Esophagus muscularis mucosa (tissue), 4 donors: ENCODE measurements at regions not wholly inside any gene's neighbourhood (a gene's known extent, or its start where the extent isn't known, plus 50 kb on each side); places are given as distances from the start of the nearest gene placed in this dataset.

ENCODE experiments used
- CTCF ChIP-seq, 3 experiments: fragments of 200-600 bp in 2 of 3; fragments of 450-650 bp in 1 of 3; sonication (generic) in 2 of 3; IDR thresholded peaks; one replicate each; pipeline ENCODE4 v1.5.1; 2017 to 2019; ENCODE audit warnings: antibody characterized with exemption in 3 of 3, mild to moderate bottlenecking in 2 of 3, moderate library complexity in 1 of 3
- EP300 ChIP-seq: sonication (generic); formaldehyde crosslinking; IDR thresholded peaks from one replicate; pipeline ENCODE4 v1.6.1; 2017; ENCODE audit warnings: antibody characterized with exemption
- POLR2AphosphoS5 ChIP-seq, 2 donors: sonication (generic); formaldehyde crosslinking; IDR thresholded peaks; one replicate each; pipeline ENCODE4 v1.6.1; 2017; ENCODE audit warnings: antibody characterized with exemption in 2 of 2

GRCh38 chr9:4422495-4422894 lies 67.8 kb upstream of the SLC1A1 start:
- TF ChIP-seq CTCF (IDR thresholded peaks at IDR 0.05) (no peak), POLR2AphosphoS5 (IDR thresholded peaks at IDR 0.05) (no peak), EP300 (no peak)
